ENCODE measurements at regions not wholly inside any gene's neighbourhood (a gene's known extent, or its start where the extent isn't known, plus 50 kb on each side); places are given as distances from the start of the nearest gene placed in this dataset.

GRCh38 chr9:38118862-38119438 is 49.9 kb upstream of the SHB start:
- ChIA-PET CTCF (interaction anchor here (0.9 to 1.2 kb wide), 3 partner anchors 7 to 41 kb away, joined by 3 to 5 read pairs (median 3); no protein-coding TSS in a partner anchor), POLR2A (no interaction called here)
- no peak for DNase-seq (ENCODE audit: extremely low spot score)
- no peak for TF ChIP-seq CTCF (IDR thresholded peaks at IDR 0.05; ENCODE audit: control extremely low read depth, extremely low read depth, low read depth, missing control alignments)

Data from GM10248 (cell line).